Esophagus muscularis mucosa (tissue), 3 donors: ENCODE measurements at regions not wholly inside any gene's neighbourhood (a gene's known extent, or its start where the extent isn't known, plus 50 kb on each side); places are given as distances from the start of the nearest gene placed in this dataset.

Experiments used
- CTCF ChIP-seq, 3 experiments: fragments of 200-600 bp in 2 of 3; fragments of 450-650 bp in 1 of 3; sonication (generic) in 2 of 3; IDR thresholded peaks; one replicate each; pipeline ENCODE4 v1.5.1; 2017 to 2019; ENCODE audit warnings: antibody characterized with exemption in 3 of 3, mild to moderate bottlenecking in 2 of 3, moderate library complexity in 1 of 3
- POLR2A ChIP-seq: fragments of 450-650 bp; IDR thresholded peaks from one replicate; pipeline ENCODE4 v1.6.1; 2017; ENCODE audit warnings: antibody characterized with exemption, moderate library complexity, mild to moderate bottlenecking, low read depth

- TF ChIP-seq CTCF (IDR thresholded peaks at IDR 0.05) = no peak
- TF ChIP-seq POLR2A = no peak
These were observed 58.8 kb upstream of the EXOC2 start for GRCh38 chr6:751765-752164.
